ENCODE measurements at regions not wholly inside any gene's neighbourhood (a gene's known extent, or its start where the extent isn't known, plus 50 kb on each side); places are given as distances from the start of the nearest gene placed in this dataset.
"Not testable (repeated sequence)": the region's sequence is repeated elsewhere in the genome, so short reads cannot be mapped to it uniquely, and the experiment has no call there.

DNA sequence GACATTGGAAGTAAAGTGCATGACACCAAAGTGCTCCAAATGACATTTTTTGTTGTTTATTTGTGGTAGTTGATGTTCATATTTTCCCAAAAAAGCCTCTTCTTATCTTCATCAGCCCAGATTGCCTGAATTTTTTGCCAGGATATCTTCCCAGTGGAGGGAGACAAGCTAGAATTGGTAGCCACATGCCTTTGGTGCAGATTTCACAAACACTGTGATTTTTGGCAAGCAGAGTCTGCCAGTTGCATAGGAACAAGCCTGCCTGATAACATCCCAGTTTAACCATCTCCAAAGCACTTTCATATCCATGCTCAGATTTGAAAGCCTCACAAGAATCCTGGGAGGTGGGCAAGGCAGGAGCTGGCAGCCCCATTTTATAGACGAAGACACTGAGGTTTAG, 102.3 kb upstream of the SYT13 start:
- H2AFZ ChIP-seq (ENCODE audit: low read length) = no peak overlapping the region
- no peaks in the 10 kb centered on the region; a peak in 1 of 5 replicates for H3K9me3 Mint-ChIP-seq
- no peak overlapping the region for H2BK5ac ChIP-seq (ENCODE audit: insufficient read length, low read length)

GRCh38 chr11:45387885-45388284, 101.7 kb upstream of the SYT13 start:
- H3K18ac ChIP-seq (ENCODE audit: insufficient read length, low read depth, low read length); H2BK5ac ChIP-seq (ENCODE audit: insufficient read length, low read length); H3K9me3 Mint-ChIP-seq; H3K27ac Mint-ChIP-seq; DNase-seq; H3K27ac ChIP-seq (ENCODE audit: insufficient read length, low read depth, low read length); H4K91ac ChIP-seq (ENCODE audit: insufficient read length, low read depth, low read length); H2BK12ac ChIP-seq (ENCODE audit: insufficient read length, low read depth, low read length); H3K79me1 ChIP-seq (ENCODE audit: insufficient read depth, low read depth, low read length, poor library complexity, severe bottlenecking); H3K14ac ChIP-seq (ENCODE audit: insufficient read depth, low read length); H4K5ac ChIP-seq (ENCODE audit: insufficient read length, low read depth, low read length); H2AFZ ChIP-seq (ENCODE audit: low read length); H3K23ac ChIP-seq (ENCODE audit: insufficient read length, low read depth, low read length); H3K27me3 Mint-ChIP-seq (ENCODE audit: low read depth); H2BK120ac ChIP-seq (ENCODE audit: low read depth, low read length, poor library complexity, severe bottlenecking); H3K9me3 ChIP-seq (ENCODE audit: control insufficient read depth, low read depth, low read length); H2BK15ac ChIP-seq (ENCODE audit: low read depth, low read length); H3K79me2 ChIP-seq (ENCODE audit: insufficient read depth, low read length); H2BK20ac ChIP-seq (ENCODE audit: low read depth, low read length, poor library complexity, severe bottlenecking); H3K4me2 ChIP-seq (ENCODE audit: insufficient read depth, insufficient read length, low read length); H3K23me2 ChIP-seq (ENCODE audit: insufficient read length, low read depth, low read length, poor library complexity, severe bottlenecking); H3K9ac ChIP-seq (ENCODE audit: extremely low read depth, insufficient read length, low read length); H3K4me1 ChIP-seq (ENCODE audit: insufficient read depth, low read length); H3K4ac ChIP-seq (ENCODE audit: low read depth, low read length); H3K36me3 Mint-ChIP-seq (ENCODE audit: insufficient read depth in 1 of 3, low read depth in 3 of 3); H3T11ph ChIP-seq (ENCODE audit: low read length); H2AK5ac ChIP-seq (ENCODE audit: insufficient read length, low read length); H3K4me3 Mint-ChIP-seq; H3K27me3 ChIP-seq (ENCODE audit: insufficient read depth, low read length); H4K8ac ChIP-seq (replicated peaks; ENCODE audit: insufficient read length, low read depth, low read length); H3K56ac ChIP-seq (ENCODE audit: insufficient read length, low read depth, low read length); H4K20me1 ChIP-seq (ENCODE audit: control insufficient read depth, insufficient read depth, insufficient read length): not testable (repeated sequence)
- WGBS (ENCODE audit: extremely low coverage, insufficient read length, low lambda C conversion rate) = no CpG with 5 or more reads among the region's 2 CpGs
- H3K4me1 Mint-ChIP-seq = peaks cover 0 to 21% of the 10 kb centered on the region in 2 experiments; a peak in 2 of 4 replicates

More for the DNA sequence above, 102.3 kb upstream of the SYT13 start:
- H3K79me1 ChIP-seq (ENCODE audit: insufficient read depth, low read depth, low read length, poor library complexity, severe bottlenecking) = no peaks in the 10 kb centered on the region
- no peaks in the 10 kb centered on the region for H3K36me3 Mint-ChIP-seq (ENCODE audit: insufficient read depth in 1 of 3, low read depth in 3 of 3)
- no peaks in the 10 kb centered on the region; the same call in 1 of the 2 replicates for H3K27me3 ChIP-seq (ENCODE audit: insufficient read depth, low read length)
- no CpG with 5 or more reads among the region's 1 CpG for WGBS (ENCODE audit: extremely low coverage, insufficient read length, low lambda C conversion rate)
- H3K4me1 Mint-ChIP-seq = peaks cover 0 to 18% of the 10 kb centered on the region in 2 experiments; a peak in 2 of 4 replicates
- no peak overlapping the region for H3K56ac ChIP-seq (ENCODE audit: insufficient read length, low read depth, low read length)
- no peak overlapping the region for H3T11ph ChIP-seq (ENCODE audit: low read length)
- H2AK5ac ChIP-seq (ENCODE audit: insufficient read length, low read length) = no peak overlapping the region
- H3K9me3 ChIP-seq (ENCODE audit: control insufficient read depth, low read depth, low read length) = no peaks in the 10 kb centered on the region
- no peak overlapping the region for H3K23ac ChIP-seq (ENCODE audit: insufficient read length, low read depth, low read length)
- H3K4me2 ChIP-seq (ENCODE audit: insufficient read depth, insufficient read length, low read length) = no peak overlapping the region
- H3K4me1 ChIP-seq (ENCODE audit: insufficient read depth, low read length) = no peaks in the 10 kb centered on the region
- H3K14ac ChIP-seq (ENCODE audit: insufficient read depth, low read length) = no peak overlapping the region
- peaks cover 2% of the 10 kb centered on the region for H3K27me3 Mint-ChIP-seq (ENCODE audit: low read depth)
- no peaks in the 10 kb centered on the region for H3K79me2 ChIP-seq (ENCODE audit: insufficient read depth, low read length)
- H2BK20ac ChIP-seq (ENCODE audit: low read depth, low read length, poor library complexity, severe bottlenecking) = no peak overlapping the region
- no peak overlapping the region for H3K9ac ChIP-seq (ENCODE audit: extremely low read depth, insufficient read length, low read length)
- no peak overlapping the region for H3K27ac Mint-ChIP-seq
- no peak overlapping the region for H4K5ac ChIP-seq (ENCODE audit: insufficient read length, low read depth, low read length)
- H4K8ac ChIP-seq (replicated peaks; ENCODE audit: insufficient read length, low read depth, low read length) = no peak overlapping the region
- no peaks in the 10 kb centered on the region for H3K23me2 ChIP-seq (ENCODE audit: insufficient read length, low read depth, low read length, poor library complexity, severe bottlenecking)
- DNase-seq = no peak
- no peak overlapping the region for H2BK12ac ChIP-seq (ENCODE audit: insufficient read length, low read depth, low read length)
- TF ChIP-seq, protein P1, sequence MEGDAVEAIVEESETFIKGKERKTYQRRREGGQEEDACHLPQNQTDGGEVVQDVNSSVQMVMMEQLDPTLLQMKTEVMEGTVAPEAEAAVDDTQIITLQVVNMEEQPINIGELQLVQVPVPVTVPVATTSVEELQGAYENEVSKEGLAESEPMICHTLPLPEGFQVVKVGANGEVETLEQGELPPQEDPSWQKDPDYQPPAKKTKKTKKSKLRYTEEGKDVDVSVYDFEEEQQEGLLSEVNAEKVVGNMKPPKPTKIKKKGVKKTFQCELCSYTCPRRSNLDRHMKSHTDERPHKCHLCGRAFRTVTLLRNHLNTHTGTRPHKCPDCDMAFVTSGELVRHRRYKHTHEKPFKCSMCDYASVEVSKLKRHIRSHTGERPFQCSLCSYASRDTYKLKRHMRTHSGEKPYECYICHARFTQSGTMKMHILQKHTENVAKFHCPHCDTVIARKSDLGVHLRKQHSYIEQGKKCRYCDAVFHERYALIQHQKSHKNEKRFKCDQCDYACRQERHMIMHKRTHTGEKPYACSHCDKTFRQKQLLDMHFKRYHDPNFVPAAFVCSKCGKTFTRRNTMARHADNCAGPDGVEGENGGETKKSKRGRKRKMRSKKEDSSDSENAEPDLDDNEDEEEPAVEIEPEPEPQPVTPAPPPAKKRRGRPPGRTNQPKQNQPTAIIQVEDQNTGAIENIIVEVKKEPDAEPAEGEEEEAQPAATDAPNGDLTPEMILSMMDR (conservative IDR thresholded peaks at IDR 0.05) = no peak
- H4K91ac ChIP-seq (ENCODE audit: insufficient read length, low read depth, low read length) = no peak overlapping the region
- no peak overlapping the region for H2BK15ac ChIP-seq (ENCODE audit: low read depth, low read length)
- no peak overlapping the region for H3K18ac ChIP-seq (ENCODE audit: insufficient read length, low read depth, low read length)
- no peaks in the 10 kb centered on the region for H4K20me1 ChIP-seq (ENCODE audit: control insufficient read depth, insufficient read depth, insufficient read length)
- no peak overlapping the region for H2BK120ac ChIP-seq (ENCODE audit: low read depth, low read length, poor library complexity, severe bottlenecking)
- H3K4me3 Mint-ChIP-seq = no peak overlapping the region
- H3K4ac ChIP-seq (ENCODE audit: low read depth, low read length) = no peak overlapping the region
- no peak overlapping the region for H3K27ac ChIP-seq (ENCODE audit: insufficient read length, low read depth, low read length)

All from H9 (cell line).